GM12878 (cell line): ENCODE measurements at regions not wholly inside any gene's neighbourhood (a gene's known extent, or its start where the extent isn't known, plus 50 kb on each side); places are given as distances from the start of the nearest gene placed in this dataset.

ENCODE experiments used
- ATAC-seq: fragments of 200-7000 bp; cut with Tn5 transposase; 3 replicates; pipeline ENCODE4 v1.9.1; 2020; ENCODE audit warnings: mild to moderate bottlenecking, moderate library complexity
- BruUV-seq: library from RNA; stranded (reverse); fragments of 400-500 nt; replicated peaks from 2 replicates; lab custom pipeline; 2021; lab: Mats Ljungman, UMichigan
- CTCF ChIA-PET: fragments of 300-600 bp; sonication (Branson Sonifier 250); formaldehyde crosslinking; extraction: SDS; loops from one replicate; lab custom pipeline; 2021; ENCODE audit warnings: inconsistent platforms; lab: Yijun Ruan, JAX
- POLR2A ChIA-PET: fragments of 350-600 bp; formaldehyde crosslinking; extraction: SDS; loops from one replicate; lab custom pipeline; 2021; ENCODE audit warnings: inconsistent platforms; lab: Charles Lee
- RAD21 ChIA-PET: fragments of 300-600 bp; sonication (Branson Sonifier 250); formaldehyde crosslinking; loops from one replicate; lab custom pipeline; 2023; ENCODE audit warnings: antibody characterized with exemption; ENCODE audit not compliant: unreplicated experiment; lab: Charles Lee
- SMC1A ChIA-PET: fragments of 300-600 bp; sonication (Branson Sonifier 250); formaldehyde crosslinking; loops from one replicate; lab custom pipeline; 2023; ENCODE audit not compliant: unreplicated experiment, uncharacterized antibody; lab: Charles Lee
- DNase-seq: peaks from one replicate; pipeline ENCODE4 v3.0.0-alpha.2; 2011; ENCODE audit warnings: low read depth, low spot score
- FAIRE-seq: peaks from 3 replicates; lab custom pipeline; 2011; peaks lifted over from hg19 to GRCh38; lab: Jason Lieb, UNC
- H2AFZ ChIP-seq: 2 replicates; pipeline ENCODE4 v1.6.0; 2011; ENCODE audit warnings: low read depth, low read length, control low read depth; ENCODE audit not compliant: control insufficient read depth
- H3K27ac ChIP-seq: 2 replicates; pipeline ENCODE4 v1.5.1; 2011; ENCODE audit warnings: control low read depth; ENCODE audit not compliant: control insufficient read depth, insufficient read depth
- H3K27me3 ChIP-seq, 2 experiments: replicated peaks in 1 of 2; 2 replicates each; pipeline versions ENCODE4 v1.6.0 to v1.6.1; 2011; ENCODE audit warnings: low read length in 1 of 2; ENCODE audit not compliant: control insufficient read depth in 2 of 2, insufficient read depth in 2 of 2
- H3K36me3 ChIP-seq, 2 experiments: 2 replicates each; pipeline ENCODE4 v1.5.1; 2011; ENCODE audit warnings: low read length in 1 of 2; ENCODE audit not compliant: control insufficient read depth in 2 of 2, insufficient read depth in 2 of 2
- H3K4me1 ChIP-seq: 2 replicates; pipeline ENCODE4 v1.6.1; 2011; ENCODE audit warnings: mild to moderate bottlenecking, low read length, moderate library complexity, mixed read lengths; ENCODE audit not compliant: control insufficient read depth, insufficient read depth
- H3K4me2 ChIP-seq: 2 replicates; pipeline ENCODE4 v1.6.0; 2011; ENCODE audit warnings: control low read depth; ENCODE audit not compliant: control insufficient read depth, insufficient read depth
- H3K4me3 ChIP-seq: fragments of 200-600 bp; sonication (generic); 2 replicates; pipeline ENCODE4 v1.5.1; 2016
- H3K79me2 ChIP-seq: 2 replicates; pipeline ENCODE4 v1.6.0; 2011; ENCODE audit warnings: low read length; ENCODE audit not compliant: control insufficient read depth, insufficient read depth
- H3K9ac ChIP-seq: 2 replicates; pipeline ENCODE4 v1.8.0; 2011; ENCODE audit warnings: low read length, control low read depth, mixed read lengths; ENCODE audit not compliant: control insufficient read depth, insufficient read depth
- H3K9me3 ChIP-seq: replicated peaks from 3 replicates; pipeline ENCODE4 v1.5.1; 2011; ENCODE audit warnings: mild to moderate bottlenecking, low read length; ENCODE audit not compliant: control insufficient read depth, insufficient read depth
- H4K20me1 ChIP-seq: 2 replicates; pipeline ENCODE4 v1.6.0; 2011; ENCODE audit not compliant: control insufficient read depth, insufficient read depth
- PRDM15 ChIP-seq: fragments of 450-650 bp; formaldehyde crosslinking; IDR thresholded peaks from 2 replicates; pipeline ENCODE4 v1.4.0; 2020; ENCODE audit warnings: mild to moderate bottlenecking, moderate library complexity
- RELB ChIP-seq: fragments of 450-650 bp; IDR thresholded peaks from 2 replicates; pipeline ENCODE4 v1.6.1; 2017; ENCODE audit warnings: low read depth, mild to moderate bottlenecking, moderate library complexity
- ZBTB40 ChIP-seq: fragments of 450-650 bp; IDR thresholded peaks from 2 replicates; pipeline ENCODE4 v1.6.1; 2016; ENCODE audit warnings: mild to moderate bottlenecking, moderate library complexity, borderline replicate concordance
- ZNF592 ChIP-seq: fragments of 450-650 bp; IDR thresholded peaks from 2 replicates; pipeline ENCODE4 v1.6.1; 2017; ENCODE audit warnings: mild to moderate bottlenecking, moderate library complexity
- ZNF622 ChIP-seq: fragments of 450-650 bp; IDR thresholded peaks from 2 replicates; pipeline ENCODE4 v1.6.1; 2017; ENCODE audit warnings: mild to moderate bottlenecking, inconsistent platforms
- WGBS: methylation state at CpG from one replicate; pipeline ENCODE4 v1.1.6; 2016; ENCODE audit warnings: low lambda C conversion rate; ENCODE audit not compliant: insufficient replicate concordance, insufficient coverage; ENCODE audit errors: missing lambda C conversion rate; 5-methylcytosine and 5-hydroxymethylcytosine counted together
- in situ Hi-C: fragments of 300-500 bp; cut with MboI; formaldehyde crosslinking; loops from 9 replicates; pipeline ENCODE4 v1.14.3; 2018; ENCODE audit warnings: mixed read lengths
- intact Hi-C: fragments of 100-400 bp; cut with micrococcal nuclease; formaldehyde crosslinking; loops from one replicate; pipeline ENCODE4 v1.14.2; 2022; ENCODE audit not compliant: unreplicated experiment

- TF ChIP-seq ZBTB40 (no peak), ZNF592 (no peak)
These were observed 211.9 kb upstream of the BMP4 start (continued) for GRCh38 chr14:54168489-54168888.

- DNase-seq (no peak), ATAC-seq (no peak), FAIRE-seq (no peak)
- H3K36me3 ChIP-seq, result no peaks in the 10 kb centered on the region
- in situ Hi-C loops, result no loop called here
- RAD21 ChIA-PET, result no interaction called here
- no peaks in the 10 kb centered on the region for H3K27me3 ChIP-seq
- no peaks in the 10 kb centered on the region for H4K20me1 ChIP-seq
- H2AFZ ChIP-seq, result no peak overlapping the region
- H3K9ac ChIP-seq, result no peak overlapping the region
- H3K4me1 ChIP-seq, result no peaks in the 10 kb centered on the region
- WGBS, result 7% methylated on average over 4 of the region's 4 CpGs
- intact Hi-C loops, result no loop called here
- SMC1A ChIA-PET, result interaction anchor here (0.6 to 1.4 kb wide), 2 partner anchors 54 to 160 kb away, joined by 3 to 4 read pairs; no protein-coding TSS in a partner anchor
- H3K27ac ChIP-seq, result no peak overlapping the region
- no peaks in the 10 kb centered on the region for H3K79me2 ChIP-seq
- POLR2A ChIA-PET, result no interaction called here
- no peak overlapping the region for H3K4me3 ChIP-seq
- no TSS peak for BruUV-seq
- H3K9me3 ChIP-seq, result no peaks in the 10 kb centered on the region
- CTCF ChIA-PET, result interaction anchor here (1.5 to 1.7 kb wide), 2 partner anchors 9 to 13 kb away, joined by 3 to 5 read pairs; no protein-coding TSS in a partner anchor
- H3K4me2 ChIP-seq, result no peak overlapping the region
- no peak for TF ChIP-seq PRDM15 (CRISPR knock-in tag)
- TF ChIP-seq ZNF622, result no peak
- no peak for TF ChIP-seq RELB
These were observed 212.8 kb upstream of the BMP4 start for GRCh38 chr14:54169254-54169924.
